Astrocyte (in vitro differentiated cells and primary cell): ENCODE measurements at regions not wholly inside any gene's neighbourhood (a gene's known extent, or its start where the extent isn't known, plus 50 kb on each side); places are given as distances from the start of the nearest gene placed in this dataset.

Experiments
- DNase-seq: peaks from one replicate; pipeline ENCODE4 v3.0.0-alpha.2; 2010; ENCODE audit warnings: low read depth
- FAIRE-seq: peaks from 2 replicates; lab custom pipeline; 2011; peaks lifted over from hg19 to GRCh38; lab: Jason Lieb, UNC
- H2AFZ ChIP-seq: 2 replicates; pipeline ENCODE4 v1.6.0; 2012; ENCODE audit warnings: low read depth, low read length, inconsistent platforms
- H3K27ac ChIP-seq: 2 replicates; pipeline ENCODE4 v1.5.1; 2011; ENCODE audit warnings: low read depth, low read length, inconsistent platforms
- H3K27me3 ChIP-seq: 2 replicates; pipeline ENCODE4 v1.6.0; 2011; ENCODE audit warnings: low read length, inconsistent platforms; ENCODE audit not compliant: insufficient read depth
- H3K36me3 ChIP-seq: 2 replicates; pipeline ENCODE4 v1.5.1; 2011; ENCODE audit warnings: low read length, inconsistent platforms; ENCODE audit not compliant: insufficient read depth
- H3K4me1 ChIP-seq: 2 replicates; pipeline ENCODE4 v1.5.1; 2011; ENCODE audit warnings: low read length, inconsistent platforms; ENCODE audit not compliant: insufficient read depth
- H3K4me2 ChIP-seq: 2 replicates; pipeline ENCODE4 v1.6.0; 2012; ENCODE audit warnings: low read length, inconsistent platforms
- H3K4me3 ChIP-seq: 2 replicates; pipeline ENCODE4 v1.5.1; 2011; ENCODE audit warnings: low read depth, mild to moderate bottlenecking, low read length, inconsistent platforms; ENCODE audit not compliant: insufficient read depth
- H3K79me2 ChIP-seq: 2 replicates; pipeline ENCODE4 v1.6.0; 2012; ENCODE audit warnings: mild to moderate bottlenecking, low read length, inconsistent platforms; ENCODE audit not compliant: insufficient read depth
- H3K9ac ChIP-seq: 2 replicates; pipeline ENCODE4 v1.6.0; 2012; ENCODE audit warnings: mild to moderate bottlenecking, low read length, inconsistent platforms
- H3K9me3 ChIP-seq: 2 replicates; pipeline ENCODE4 v1.5.1; 2012; ENCODE audit warnings: low read depth, mild to moderate bottlenecking, low read length, inconsistent platforms; ENCODE audit not compliant: insufficient read depth
- H4K20me1 ChIP-seq: 2 replicates; pipeline ENCODE4 v1.6.0; 2012; ENCODE audit warnings: low read length, inconsistent platforms; ENCODE audit not compliant: insufficient read depth
- H3K27ac Mint-ChIP-seq: one replicate; pipeline ENCODE4 v1.8.0; 2021; ENCODE audit warnings: mild to moderate bottlenecking, mixed read lengths; ENCODE audit not compliant: unreplicated experiment
- H3K27me3 Mint-ChIP-seq: one replicate; pipeline ENCODE4 v1.8.0; 2021; ENCODE audit warnings: low read depth, mixed read lengths; ENCODE audit not compliant: unreplicated experiment
- H3K36me3 Mint-ChIP-seq: one replicate; pipeline ENCODE4 v1.8.0; 2021; ENCODE audit warnings: low read depth, mixed read lengths; ENCODE audit not compliant: unreplicated experiment
- H3K4me1 Mint-ChIP-seq: one replicate; pipeline ENCODE4 v1.8.0; 2021; ENCODE audit warnings: low read depth, mixed read lengths; ENCODE audit not compliant: unreplicated experiment
- H3K4me3 Mint-ChIP-seq: one replicate; pipeline ENCODE4 v1.8.0; 2021; ENCODE audit warnings: mild to moderate bottlenecking, moderate library complexity, mixed read lengths; ENCODE audit not compliant: unreplicated experiment
- H3K9me3 Mint-ChIP-seq: one replicate; pipeline ENCODE4 v1.8.0; 2021; ENCODE audit warnings: mild to moderate bottlenecking, mixed read lengths; ENCODE audit not compliant: unreplicated experiment
- EZH2 ChIP-seq: IDR thresholded peaks from 2 replicates; pipeline ENCODE4 v1.6.1; 2012; ENCODE audit warnings: mild to moderate bottlenecking, low read length, inconsistent platforms; ENCODE audit not compliant: insufficient read depth
- TF ChIP-seq, protein P1 (sequence below): IDR thresholded peaks from 2 replicates; pipeline ENCODE4 v1.5.1; 2011; ENCODE audit warnings: low read depth, mild to moderate bottlenecking, inconsistent platforms, low read length, moderate library complexity; ENCODE audit not compliant: insufficient read depth

DNA sequence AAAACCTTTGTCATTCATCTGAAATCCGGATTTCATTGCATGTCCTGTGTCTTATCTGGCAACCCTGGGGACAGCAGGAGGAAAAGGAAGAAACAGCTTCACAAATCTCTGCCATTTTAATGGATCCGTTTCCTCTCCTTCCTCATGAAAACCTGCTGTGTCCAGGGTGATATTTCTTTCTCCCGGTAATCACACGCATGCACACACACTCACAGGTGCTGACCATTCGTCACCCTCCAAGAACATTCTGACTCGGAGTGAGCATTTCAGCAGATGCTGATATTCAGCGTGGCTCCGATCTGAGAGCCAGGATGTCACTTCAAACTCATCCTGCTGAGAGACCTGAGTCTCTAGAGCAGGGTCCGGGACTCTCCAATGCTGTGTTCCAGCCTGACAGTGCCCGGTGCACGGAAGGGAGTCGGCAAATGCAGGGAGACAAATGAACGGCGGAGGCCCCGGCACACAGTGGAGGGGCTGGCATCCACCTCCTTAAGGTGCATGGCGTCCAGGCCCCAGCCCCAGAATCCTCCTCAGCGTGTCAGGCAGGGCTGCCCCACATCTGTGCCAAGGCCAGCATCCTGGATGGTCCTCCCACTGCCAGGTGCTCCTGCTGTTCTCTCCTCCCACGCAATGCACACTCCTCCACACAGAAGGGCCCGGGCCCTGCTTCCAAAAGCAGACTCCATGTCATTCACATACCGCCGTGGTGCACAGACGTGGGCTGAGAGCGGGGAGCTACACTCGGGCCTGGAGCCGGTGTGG lies 70.7 kb downstream of the RBFOX3 start:
- Mint-ChIP-seq H3K36me3 (no peaks in the 10 kb centered on the region), H3K4me3 (no peak overlapping the region), H3K27ac (no peak overlapping the region), H3K27me3 (peaks cover 36% of the 10 kb centered on the region), H3K9me3 (peaks cover 2% of the 10 kb centered on the region), H3K4me1 (no peaks in the 10 kb centered on the region)
- H3K27me3 ChIP-seq, result peaks cover 5% of the 10 kb centered on the region
- H3K36me3 ChIP-seq, result no peaks in the 10 kb centered on the region
- no peaks in the 10 kb centered on the region for H4K20me1 ChIP-seq
- H3K79me2 ChIP-seq, result no peaks in the 10 kb centered on the region
- TF ChIP-seq, protein P1, sequence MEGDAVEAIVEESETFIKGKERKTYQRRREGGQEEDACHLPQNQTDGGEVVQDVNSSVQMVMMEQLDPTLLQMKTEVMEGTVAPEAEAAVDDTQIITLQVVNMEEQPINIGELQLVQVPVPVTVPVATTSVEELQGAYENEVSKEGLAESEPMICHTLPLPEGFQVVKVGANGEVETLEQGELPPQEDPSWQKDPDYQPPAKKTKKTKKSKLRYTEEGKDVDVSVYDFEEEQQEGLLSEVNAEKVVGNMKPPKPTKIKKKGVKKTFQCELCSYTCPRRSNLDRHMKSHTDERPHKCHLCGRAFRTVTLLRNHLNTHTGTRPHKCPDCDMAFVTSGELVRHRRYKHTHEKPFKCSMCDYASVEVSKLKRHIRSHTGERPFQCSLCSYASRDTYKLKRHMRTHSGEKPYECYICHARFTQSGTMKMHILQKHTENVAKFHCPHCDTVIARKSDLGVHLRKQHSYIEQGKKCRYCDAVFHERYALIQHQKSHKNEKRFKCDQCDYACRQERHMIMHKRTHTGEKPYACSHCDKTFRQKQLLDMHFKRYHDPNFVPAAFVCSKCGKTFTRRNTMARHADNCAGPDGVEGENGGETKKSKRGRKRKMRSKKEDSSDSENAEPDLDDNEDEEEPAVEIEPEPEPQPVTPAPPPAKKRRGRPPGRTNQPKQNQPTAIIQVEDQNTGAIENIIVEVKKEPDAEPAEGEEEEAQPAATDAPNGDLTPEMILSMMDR, result no peak
- no peak for TF ChIP-seq EZH2
- H3K27ac ChIP-seq, result no peak overlapping the region
- no peak overlapping the region for H2AFZ ChIP-seq
- H3K9ac ChIP-seq, result no peak overlapping the region
- H3K4me3 ChIP-seq, result no peak overlapping the region
- no peak for FAIRE-seq
- H3K9me3 ChIP-seq, result no peaks in the 10 kb centered on the region
- DNase-seq, result no peak
- no peak overlapping the region for H3K4me2 ChIP-seq
- H3K4me1 ChIP-seq, result no peaks in the 10 kb centered on the region

DNA sequence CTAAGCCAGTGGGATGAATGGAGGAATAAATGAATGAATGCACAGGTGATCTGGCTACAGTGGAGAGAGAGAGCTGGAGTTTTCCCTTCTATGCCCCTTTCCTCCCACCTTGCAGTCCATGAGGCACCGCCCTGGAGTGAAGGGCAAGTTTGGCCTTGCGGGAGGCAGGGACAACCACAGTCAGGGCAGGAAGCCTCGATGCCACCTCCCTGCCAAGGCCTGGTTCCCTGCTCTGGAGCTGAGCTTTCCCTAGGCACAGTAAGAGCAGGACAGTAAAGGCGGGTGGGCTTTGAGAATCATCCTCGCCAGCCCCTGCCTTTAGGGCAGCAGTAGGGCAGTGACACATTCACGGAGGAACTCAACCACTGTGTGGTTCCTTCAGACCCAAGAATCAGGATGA lies 72.6 kb downstream of the RBFOX3 start:
- no peaks in the 10 kb centered on the region for H3K36me3 ChIP-seq
- H3K27me3 ChIP-seq, result peaks cover under 1% of the 10 kb centered on the region
- H2AFZ ChIP-seq, result no peak overlapping the region
- H3K27me3 Mint-ChIP-seq, result peaks cover 34% of the 10 kb centered on the region
- H3K4me1 ChIP-seq, result no peaks in the 10 kb centered on the region
- no peak overlapping the region for H3K4me2 ChIP-seq
- no peak overlapping the region for H3K27ac Mint-ChIP-seq
- H3K4me1 Mint-ChIP-seq, result no peaks in the 10 kb centered on the region
- H3K4me3 Mint-ChIP-seq, result no peak overlapping the region
- no peaks in the 10 kb centered on the region for H3K9me3 ChIP-seq
- no peaks in the 10 kb centered on the region for H4K20me1 ChIP-seq
- H3K79me2 ChIP-seq, result no peaks in the 10 kb centered on the region
- no peak for TF ChIP-seq EZH2
- TF ChIP-seq, protein P1, result no peak
- no peak overlapping the region for H3K27ac ChIP-seq
- H3K4me3 ChIP-seq, result no peak overlapping the region
- no peaks in the 10 kb centered on the region for H3K36me3 Mint-ChIP-seq
- no peak overlapping the region for H3K9ac ChIP-seq
- peaks cover 2% of the 10 kb centered on the region for H3K9me3 Mint-ChIP-seq
- DNase-seq (no peak), FAIRE-seq (no peak)

DNA sequence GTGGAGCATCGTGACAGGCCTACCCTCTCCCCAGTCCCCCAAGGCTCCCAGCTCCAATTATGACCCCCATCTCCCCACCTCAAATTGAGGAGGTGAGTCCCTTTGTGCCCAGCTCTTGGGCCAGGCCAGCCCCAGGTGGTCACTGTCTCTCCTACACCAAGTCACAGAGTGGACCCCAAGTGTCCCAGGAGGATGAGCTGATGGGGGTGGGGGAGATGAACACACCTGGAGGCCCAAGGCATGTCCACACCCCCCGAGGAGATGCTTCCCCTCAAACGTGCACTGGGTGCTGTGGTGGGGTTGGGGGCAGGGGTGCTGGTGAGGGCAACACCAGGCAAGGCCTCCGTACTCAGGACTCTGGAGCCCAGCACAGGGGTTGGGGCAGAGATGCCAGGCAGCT lies 73.2 kb downstream of the RBFOX3 start:
- TF ChIP-seq, protein P1, result no peak
- TF ChIP-seq EZH2, result no peak
- no peak overlapping the region for H3K27ac Mint-ChIP-seq
- peaks cover 2% of the 10 kb centered on the region for H3K9me3 Mint-ChIP-seq
- no peak overlapping the region for H3K27ac ChIP-seq
- no peak overlapping the region for H3K9ac ChIP-seq
- H3K27me3 ChIP-seq, result peaks cover 2% of the 10 kb centered on the region
- no peak overlapping the region for H3K4me3 ChIP-seq
- no peak overlapping the region for H3K4me3 Mint-ChIP-seq
- no peak overlapping the region for H3K4me2 ChIP-seq
- H3K27me3 Mint-ChIP-seq, result peaks cover 28% of the 10 kb centered on the region
- no peaks in the 10 kb centered on the region for H3K79me2 ChIP-seq
- H3K9me3 ChIP-seq, result no peaks in the 10 kb centered on the region
- FAIRE-seq (no peak), DNase-seq (no peak)
- no peaks in the 10 kb centered on the region for H3K4me1 ChIP-seq
- H3K4me1 Mint-ChIP-seq, result no peaks in the 10 kb centered on the region
- no peaks in the 10 kb centered on the region for H4K20me1 ChIP-seq
- H3K36me3 Mint-ChIP-seq, result no peaks in the 10 kb centered on the region
- no peaks in the 10 kb centered on the region for H3K36me3 ChIP-seq
- H2AFZ ChIP-seq, result no peak overlapping the region
